A549 (cell line): ENCODE measurements at regions not wholly inside any gene's neighbourhood (a gene's known extent, or its start where the extent isn't known, plus 50 kb on each side); places are given as distances from the start of the nearest gene placed in this dataset.

ENCODE experiments used
- ATAC-seq, 2 experiments: fragments of 200-7000 bp in 1 of 2; fragments of >200 bp in 1 of 2; cut with Nextera tagmentation in 1 of 2; cut with Tn5 transposase in 1 of 2; 3 replicates each; pipeline versions ENCODE4 v1.8.0 to v1.9.1; 2018 to 2020; ENCODE audit warnings: mild to moderate bottlenecking in 1 of 2, moderate library complexity in 1 of 2
- CTCF ChIA-PET: fragments of 300-600 bp; sonication (Branson Sonifier 250); formaldehyde crosslinking; extraction: SDS; loops from one replicate; lab custom pipeline; 2021; ENCODE audit warnings: antibody characterized with exemption, inconsistent platforms; lab: Yijun Ruan, JAX
- POLR2A ChIA-PET: fragments of 350-600 bp; formaldehyde crosslinking; extraction: SDS; loops from one replicate; lab custom pipeline; 2021; ENCODE audit warnings: antibody characterized with exemption, inconsistent platforms; lab: Yijun Ruan, JAX
- DNase-seq, 2 experiments: peaks; one replicate each; pipeline versions ENCODE4 v3.0.0 to v3.0.0-alpha.2; 2011 to 2016; ENCODE audit warnings: low read depth in 1 of 2, low spot score in 1 of 2
- FAIRE-seq: peaks from 2 replicates; lab custom pipeline; 2011; peaks lifted over from hg19 to GRCh38; lab: Jason Lieb, UNC
- H3K27ac ChIP-seq, 2 experiments: fragments of >200 bp; sonication (Bioruptor Twin); formaldehyde crosslinking; 3 replicates each; pipeline ENCODE4 v1.5.1; 2016 to 2017
- H3K4me1 ChIP-seq: fragments of >200 bp; sonication (Bioruptor Twin); formaldehyde crosslinking; 3 replicates; pipeline ENCODE4 v1.6.1; 2016
- H3K4me2 ChIP-seq: fragments of >200 bp; sonication (Bioruptor Twin); formaldehyde crosslinking; 3 replicates; pipeline ENCODE4 v1.6.1; 2016
- H3K4me3 ChIP-seq: fragments of >200 bp; sonication (Bioruptor Twin); formaldehyde crosslinking; 3 replicates; pipeline ENCODE4 v1.5.1; 2016
- H3K9me3 ChIP-seq: fragments of >200 bp; sonication (Bioruptor Twin); formaldehyde crosslinking; 3 replicates; pipeline ENCODE4 v1.6.1; 2016
- CHD2 ChIP-seq: fragments of 150-350 bp; IDR thresholded peaks from 2 replicates; pipeline ENCODE4 v1.6.1; 2014; ENCODE audit warnings: low read length; ENCODE audit not compliant: partially characterized antibody
- GATA3 ChIP-seq: IDR thresholded peaks from 2 replicates; pipeline ENCODE4 v1.6.1; 2012; ENCODE audit warnings: borderline replicate concordance
- HOXB5 ChIP-seq: fragments of 250-450 bp; sonication (Bioruptor Pico); IDR thresholded peaks from 2 replicates; pipeline ENCODE4 v1.5.0; 2020; ENCODE audit warnings: mild to moderate bottlenecking, moderate library complexity
- JUN ChIP-seq, 2 experiments: fragments of >200 bp; sonication (Bioruptor Twin); formaldehyde crosslinking; IDR thresholded peaks; 2 replicates in 1 of 2; 3 replicates in 1 of 2; pipeline ENCODE4 v1.6.1; 2016 to 2017
- JUNB ChIP-seq: fragments of >200 bp; sonication (Bioruptor Twin); formaldehyde crosslinking; IDR thresholded peaks from 2 replicates; pipeline ENCODE4 v1.6.1; 2016
- KDM1A ChIP-seq: fragments of 200-600 bp; sonication (generic); IDR thresholded peaks from 2 replicates; pipeline ENCODE4 v1.6.1; 2016; ENCODE audit warnings: low read depth, mild to moderate bottlenecking
- MAZ ChIP-seq: fragments of 150-350 bp; IDR thresholded peaks from 2 replicates; pipeline ENCODE4 v1.6.1; 2014; ENCODE audit warnings: antibody characterized with exemption, low read depth, low read length, borderline replicate concordance
- MYC ChIP-seq: IDR thresholded peaks from 2 replicates; pipeline ENCODE4 v1.6.1; 2012; ENCODE audit warnings: mild to moderate bottlenecking, inconsistent platforms, low read length, improper control_type of control experiment, borderline replicate concordance
- PHF8 ChIP-seq: fragments of 200-600 bp; sonication (generic); IDR thresholded peaks from 2 replicates; pipeline ENCODE4 v1.6.1; 2016; ENCODE audit warnings: low read depth, mild to moderate bottlenecking, antibody characterized with exemption, moderate library complexity, borderline replicate concordance
- POLR2A ChIP-seq: IDR thresholded peaks from 2 replicates; pipeline ENCODE4 v1.6.1; 2012; ENCODE audit warnings: mild to moderate bottlenecking, low read length
- RAD21 ChIP-seq, 2 experiments: fragments of >200 bp in 1 of 2; sonication (Bioruptor Twin) in 1 of 2; formaldehyde crosslinking in 1 of 2; IDR thresholded peaks in 1 of 2; conservative IDR thresholded peaks in 1 of 2; 2 replicates in 1 of 2; 3 replicates in 1 of 2; pipeline ENCODE4 v1.6.1; 2012 to 2018; ENCODE audit warnings: inconsistent platforms in 1 of 2
- RCOR1 ChIP-seq: fragments of 150-350 bp; IDR thresholded peaks from 2 replicates; pipeline ENCODE4 v1.6.1; 2014; ENCODE audit warnings: antibody characterized with exemption, low read length, low read depth
- TFCP2L1 ChIP-seq: fragments of 250-450 bp; sonication (Bioruptor Pico); IDR thresholded peaks from 2 replicates; pipeline ENCODE4 v1.5.0; 2021; ENCODE audit warnings: mild to moderate bottlenecking
- WGBS: methylation state at CpG from one replicate; pipeline ENCODE4 v1.1.6; 2017; ENCODE audit errors: missing lambda C conversion rate; 5-methylcytosine and 5-hydroxymethylcytosine counted together
- TF ChIP-seq, protein P1 (sequence below): IDR thresholded peaks from 2 replicates; pipeline ENCODE4 v1.6.1; 2012
- TF ChIP-seq, protein P2 (sequence below): fragments of 250-450 bp; sonication (Bioruptor Pico); IDR thresholded peaks from 2 replicates; pipeline ENCODE4 v1.5.0; 2021; ENCODE audit warnings: mild to moderate bottlenecking, moderate library complexity, borderline replicate concordance
- TF ChIP-seq, protein P3 (sequence below): fragments of 450-650 bp; IDR thresholded peaks from 2 replicates; pipeline ENCODE4 v1.6.1; 2014; ENCODE audit warnings: antibody characterized with exemption
- TF ChIP-seq, protein P4 (sequence below): fragments of 250-450 bp; sonication (Bioruptor Pico); IDR thresholded peaks from 2 replicates; pipeline ENCODE4 v1.5.0; 2020; ENCODE audit warnings: low read depth, mild to moderate bottlenecking, moderate library complexity
- TF ChIP-seq, protein P5 (sequence below): fragments of 200-600 bp; sonication (generic); IDR thresholded peaks from 2 replicates; pipeline ENCODE4 v1.6.1; 2016; ENCODE audit warnings: antibody characterized with exemption, mild to moderate bottlenecking, moderate library complexity
- TF ChIP-seq, protein P6 (sequence below): fragments of >200 bp; sonication (Bioruptor Twin); formaldehyde crosslinking; IDR thresholded peaks from 3 replicates; pipeline ENCODE4 v1.6.1; 2016
- TF ChIP-seq, protein P7 (sequence below): fragments of >200 bp; sonication (Bioruptor Twin); formaldehyde crosslinking; IDR thresholded peaks from 3 replicates; pipeline ENCODE4 v1.5.1; 2016

DNA sequence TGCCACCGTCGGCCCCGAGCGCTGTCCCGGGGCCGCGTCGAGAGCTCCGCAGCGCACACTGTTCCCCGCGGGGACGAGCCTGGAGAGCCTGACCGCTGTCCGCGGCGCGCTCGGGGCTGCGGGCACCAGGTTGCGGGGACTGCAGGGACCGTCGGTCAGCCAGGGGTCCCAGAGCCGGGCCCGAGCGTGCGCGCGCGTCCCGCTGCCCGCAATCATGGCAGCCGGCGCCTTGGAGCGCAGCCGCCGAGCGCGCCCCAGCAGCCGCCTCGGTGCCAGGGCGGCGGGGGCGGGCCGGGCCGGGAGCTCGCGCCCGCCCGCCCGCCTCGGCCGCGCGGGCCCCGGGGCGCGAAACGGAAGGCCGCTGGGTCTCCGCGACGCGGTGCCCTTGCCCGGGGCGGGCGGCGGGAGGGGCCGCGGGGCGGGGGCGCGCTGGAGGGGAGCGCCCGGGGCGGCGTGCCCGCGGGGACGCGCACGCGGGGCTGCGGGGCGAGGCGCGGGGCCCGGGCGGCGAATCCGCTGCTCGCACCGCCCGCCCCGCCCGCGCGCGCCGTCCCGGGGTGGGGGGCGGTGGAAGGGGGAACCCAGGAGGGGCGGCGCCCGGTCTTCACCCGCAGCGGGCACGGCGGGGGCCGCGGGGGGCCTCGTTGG lies 79.4 kb upstream of the PPARA start (continued):
- no peak for TF ChIP-seq RCOR1
- no peak for TF ChIP-seq JUNB
- TF ChIP-seq RAD21 (conservative IDR thresholded peaks at IDR 0.05 in 1 of 2, IDR thresholded peaks at IDR 0.05 in 1 of 2), result no peak

DNA sequence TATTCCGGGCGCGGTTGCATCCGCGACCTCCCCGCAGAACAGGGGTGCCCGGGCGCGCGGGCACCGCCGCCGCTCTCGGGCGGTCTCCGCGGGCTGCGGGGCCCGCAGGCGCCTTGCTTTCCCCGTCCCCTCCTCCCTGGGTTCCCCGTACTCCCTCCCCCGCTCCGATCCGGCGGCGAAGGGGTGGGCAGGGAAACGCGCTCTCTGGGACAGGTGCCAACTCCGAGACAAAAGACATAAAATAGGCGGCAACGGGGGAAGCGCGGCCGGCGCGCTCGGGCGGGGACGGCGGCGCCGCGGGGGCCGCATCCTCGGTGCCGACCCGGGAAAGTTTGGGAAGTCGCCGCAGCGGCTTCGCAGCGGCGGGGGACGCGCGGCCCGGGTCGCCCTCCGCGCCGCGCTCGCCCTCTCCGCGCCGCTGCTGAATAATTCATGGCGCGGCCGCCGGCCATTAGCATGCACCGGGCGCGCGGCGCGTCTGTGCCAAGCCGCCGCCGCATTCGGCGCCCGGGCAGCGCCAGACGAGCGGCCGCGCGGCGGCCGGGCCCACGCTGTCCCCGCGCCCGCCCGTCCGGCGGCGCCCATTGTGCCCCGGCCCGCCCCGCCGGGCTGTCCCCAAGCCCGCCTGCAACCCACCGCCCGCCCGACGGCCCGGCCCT lies 78.7 kb upstream of the PPARA start:
- TF ChIP-seq HOXB5 (CRISPR knock-in tag) (no peak), MAZ (no peak), JUNB (no peak), CHD2 (no peak), RCOR1 (no peak), KDM1A (no peak), MYC (peak; percentile 59; the same call in 1 of the 2 replicates), PHF8 (no peak), TFCP2L1 (CRISPR knock-in tag) (no peak), POLR2A (peak; percentile 87), GATA3 (0 out of 2 replicates have a peak, but pooled peaks have one; percentile 22), JUN (IDR thresholded peaks at IDR 0.05) (peak; percentile 57 to 62; a peak in 3 of 5 replicates)
- TF ChIP-seq, protein P1, sequence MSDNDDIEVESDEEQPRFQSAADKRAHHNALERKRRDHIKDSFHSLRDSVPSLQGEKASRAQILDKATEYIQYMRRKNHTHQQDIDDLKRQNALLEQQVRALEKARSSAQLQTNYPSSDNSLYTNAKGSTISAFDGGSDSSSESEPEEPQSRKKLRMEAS, result peak; percentile 74; the same call in 1 of the 2 replicates
- TF ChIP-seq, protein P2, sequence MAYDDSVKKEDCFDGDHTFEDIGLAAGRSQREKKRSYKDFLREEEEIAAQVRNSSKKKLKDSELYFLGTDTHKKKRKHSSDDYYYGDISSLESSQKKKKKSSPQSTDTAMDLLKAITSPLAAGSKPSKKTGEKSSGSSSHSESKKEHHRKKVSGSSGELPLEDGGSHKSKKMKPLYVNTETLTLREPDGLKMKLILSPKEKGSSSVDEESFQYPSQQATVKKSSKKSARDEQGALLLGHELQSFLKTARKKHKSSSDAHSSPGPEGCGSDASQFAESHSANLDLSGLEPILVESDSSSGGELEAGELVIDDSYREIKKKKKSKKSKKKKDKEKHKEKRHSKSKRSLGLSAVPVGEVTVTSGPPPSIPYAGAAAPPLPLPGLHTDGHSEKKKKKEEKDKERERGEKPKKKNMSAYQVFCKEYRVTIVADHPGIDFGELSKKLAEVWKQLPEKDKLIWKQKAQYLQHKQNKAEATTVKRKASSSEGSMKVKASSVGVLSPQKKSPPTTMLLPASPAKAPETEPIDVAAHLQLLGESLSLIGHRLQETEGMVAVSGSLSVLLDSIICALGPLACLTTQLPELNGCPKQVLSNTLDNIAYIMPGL (CRISPR knock-in tag), result no peak
- TF ChIP-seq, protein P3, sequence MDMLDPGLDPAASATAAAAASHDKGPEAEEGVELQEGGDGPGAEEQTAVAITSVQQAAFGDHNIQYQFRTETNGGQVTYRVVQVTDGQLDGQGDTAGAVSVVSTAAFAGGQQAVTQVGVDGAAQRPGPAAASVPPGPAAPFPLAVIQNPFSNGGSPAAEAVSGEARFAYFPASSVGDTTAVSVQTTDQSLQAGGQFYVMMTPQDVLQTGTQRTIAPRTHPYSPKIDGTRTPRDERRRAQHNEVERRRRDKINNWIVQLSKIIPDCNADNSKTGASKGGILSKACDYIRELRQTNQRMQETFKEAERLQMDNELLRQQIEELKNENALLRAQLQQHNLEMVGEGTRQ, result no peak
- TF ChIP-seq, protein P4, sequence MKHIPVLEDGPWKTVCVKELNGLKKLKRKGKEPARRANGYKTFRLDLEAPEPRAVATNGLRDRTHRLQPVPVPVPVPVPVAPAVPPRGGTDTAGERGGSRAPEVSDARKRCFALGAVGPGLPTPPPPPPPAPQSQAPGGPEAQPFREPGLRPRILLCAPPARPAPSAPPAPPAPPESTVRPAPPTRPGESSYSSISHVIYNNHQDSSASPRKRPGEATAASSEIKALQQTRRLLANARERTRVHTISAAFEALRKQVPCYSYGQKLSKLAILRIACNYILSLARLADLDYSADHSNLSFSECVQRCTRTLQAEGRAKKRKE (CRISPR knock-in tag), result no peak
- TF ChIP-seq, protein P5, sequence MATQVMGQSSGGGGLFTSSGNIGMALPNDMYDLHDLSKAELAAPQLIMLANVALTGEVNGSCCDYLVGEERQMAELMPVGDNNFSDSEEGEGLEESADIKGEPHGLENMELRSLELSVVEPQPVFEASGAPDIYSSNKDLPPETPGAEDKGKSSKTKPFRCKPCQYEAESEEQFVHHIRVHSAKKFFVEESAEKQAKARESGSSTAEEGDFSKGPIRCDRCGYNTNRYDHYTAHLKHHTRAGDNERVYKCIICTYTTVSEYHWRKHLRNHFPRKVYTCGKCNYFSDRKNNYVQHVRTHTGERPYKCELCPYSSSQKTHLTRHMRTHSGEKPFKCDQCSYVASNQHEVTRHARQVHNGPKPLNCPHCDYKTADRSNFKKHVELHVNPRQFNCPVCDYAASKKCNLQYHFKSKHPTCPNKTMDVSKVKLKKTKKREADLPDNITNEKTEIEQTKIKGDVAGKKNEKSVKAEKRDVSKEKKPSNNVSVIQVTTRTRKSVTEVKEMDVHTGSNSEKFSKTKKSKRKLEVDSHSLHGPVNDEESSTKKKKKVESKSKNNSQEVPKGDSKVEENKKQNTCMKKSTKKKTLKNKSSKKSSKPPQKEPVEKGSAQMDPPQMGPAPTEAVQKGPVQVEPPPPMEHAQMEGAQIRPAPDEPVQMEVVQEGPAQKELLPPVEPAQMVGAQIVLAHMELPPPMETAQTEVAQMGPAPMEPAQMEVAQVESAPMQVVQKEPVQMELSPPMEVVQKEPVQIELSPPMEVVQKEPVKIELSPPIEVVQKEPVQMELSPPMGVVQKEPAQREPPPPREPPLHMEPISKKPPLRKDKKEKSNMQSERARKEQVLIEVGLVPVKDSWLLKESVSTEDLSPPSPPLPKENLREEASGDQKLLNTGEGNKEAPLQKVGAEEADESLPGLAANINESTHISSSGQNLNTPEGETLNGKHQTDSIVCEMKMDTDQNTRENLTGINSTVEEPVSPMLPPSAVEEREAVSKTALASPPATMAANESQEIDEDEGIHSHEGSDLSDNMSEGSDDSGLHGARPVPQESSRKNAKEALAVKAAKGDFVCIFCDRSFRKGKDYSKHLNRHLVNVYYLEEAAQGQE, result no peak
- TF ChIP-seq, protein P6, sequence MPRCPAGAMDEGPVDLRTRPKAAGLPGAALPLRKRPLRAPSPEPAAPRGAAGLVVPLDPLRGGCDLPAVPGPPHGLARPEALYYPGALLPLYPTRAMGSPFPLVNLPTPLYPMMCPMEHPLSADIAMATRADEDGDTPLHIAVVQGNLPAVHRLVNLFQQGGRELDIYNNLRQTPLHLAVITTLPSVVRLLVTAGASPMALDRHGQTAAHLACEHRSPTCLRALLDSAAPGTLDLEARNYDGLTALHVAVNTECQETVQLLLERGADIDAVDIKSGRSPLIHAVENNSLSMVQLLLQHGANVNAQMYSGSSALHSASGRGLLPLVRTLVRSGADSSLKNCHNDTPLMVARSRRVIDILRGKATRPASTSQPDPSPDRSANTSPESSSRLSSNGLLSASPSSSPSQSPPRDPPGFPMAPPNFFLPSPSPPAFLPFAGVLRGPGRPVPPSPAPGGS, result peak; percentile 35; the same call in 1 of the 3 replicates
- TF ChIP-seq, protein P7, sequence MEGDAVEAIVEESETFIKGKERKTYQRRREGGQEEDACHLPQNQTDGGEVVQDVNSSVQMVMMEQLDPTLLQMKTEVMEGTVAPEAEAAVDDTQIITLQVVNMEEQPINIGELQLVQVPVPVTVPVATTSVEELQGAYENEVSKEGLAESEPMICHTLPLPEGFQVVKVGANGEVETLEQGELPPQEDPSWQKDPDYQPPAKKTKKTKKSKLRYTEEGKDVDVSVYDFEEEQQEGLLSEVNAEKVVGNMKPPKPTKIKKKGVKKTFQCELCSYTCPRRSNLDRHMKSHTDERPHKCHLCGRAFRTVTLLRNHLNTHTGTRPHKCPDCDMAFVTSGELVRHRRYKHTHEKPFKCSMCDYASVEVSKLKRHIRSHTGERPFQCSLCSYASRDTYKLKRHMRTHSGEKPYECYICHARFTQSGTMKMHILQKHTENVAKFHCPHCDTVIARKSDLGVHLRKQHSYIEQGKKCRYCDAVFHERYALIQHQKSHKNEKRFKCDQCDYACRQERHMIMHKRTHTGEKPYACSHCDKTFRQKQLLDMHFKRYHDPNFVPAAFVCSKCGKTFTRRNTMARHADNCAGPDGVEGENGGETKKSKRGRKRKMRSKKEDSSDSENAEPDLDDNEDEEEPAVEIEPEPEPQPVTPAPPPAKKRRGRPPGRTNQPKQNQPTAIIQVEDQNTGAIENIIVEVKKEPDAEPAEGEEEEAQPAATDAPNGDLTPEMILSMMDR, result no peak
- TF ChIP-seq, all 56 proteins: peak for 6
- ATAC-seq, result peak; percentile 9 to 37; a peak in 4 of 6 replicates

More for the DNA sequence above, 78.7 kb upstream of the PPARA start:
- ChIA-PET POLR2A (interaction anchor here (0.9 to 3.6 kb wide), 5 partner anchors 9 to 75 kb away, joined by 3 to 39 read pairs (median 18); no protein-coding TSS in a partner anchor), CTCF (interaction anchor here (3.5 to 3.9 kb wide), 2 partner anchors 45 to 65 kb away, joined by 17 to 20 read pairs; no protein-coding TSS in a partner anchor)
- Histone ChIP-seq H3K4me1 (peaks cover 17% of the 10 kb centered on the region), H3K9me3 (no peaks in the 10 kb centered on the region), H3K4me2 (peak overlapping the region; percentile 96), H3K4me3 (peak overlapping the region; percentile 73), H3K27ac (peak overlapping the region; percentile 99 to 100)
- DNase-seq, result peak in 1 of 2 experiments; percentile 92
- FAIRE-seq, result no peak
- 0% methylated on average over 6 of the region's 109 CpGs for WGBS
